Left renal pelvis (tissue), 4 donors: ENCODE measurements at regions not wholly inside any gene's neighbourhood (a gene's known extent, or its start where the extent isn't known, plus 50 kb on each side); places are given as distances from the start of the nearest gene placed in this dataset.
"Not testable (repeated sequence)": the region's sequence is repeated elsewhere in the genome, so short reads cannot be mapped to it uniquely, and the experiment has no call there.

ENCODE experiments used
- DNase-seq, 4 donors: peaks; one replicate each; pipeline ENCODE4 v3.0.0-alpha.2; 2013; ENCODE audit warnings: low read depth in 4 of 4, low spot score in 3 of 4

- not testable (repeated sequence) for DNase-seq
Measured at GRCh38 chr6:153442749-153443148, 311.7 kb upstream of the RGS17 start.

- no peak for DNase-seq
Measured at GRCh38 chr6:153442096-153442495, 311.0 kb upstream of the RGS17 start.

GRCh38 chr6:153437193-153437592 is 306.1 kb upstream of the RGS17 start:
- DNase-seq = no peak

- no peak for DNase-seq
Measured at GRCh38 chr6:153436351-153436750, 305.3 kb upstream of the RGS17 start.

GRCh38 chr6:153435787-153436186 is 304.7 kb upstream of the RGS17 start:
- DNase-seq = no peak

- DNase-seq = no peak
Measured at GRCh38 chr6:153425536-153425935, 294.5 kb upstream of the RGS17 start.

GRCh38 chr6:153424719-153425400 is 293.8 kb upstream of the RGS17 start:
- no peak for DNase-seq

- DNase-seq = no peak
Measured at GRCh38 chr6:153412519-153412918, 281.4 kb upstream of the RGS17 start.

- DNase-seq = no peak
Measured at GRCh38 chr6:153411070-153411648, 280.1 kb upstream of the RGS17 start.

GRCh38 chr6:153405931-153406330 is 274.8 kb upstream of the RGS17 start:
- no peak for DNase-seq

GRCh38 chr6:153401751-153402150 is 270.7 kb upstream of the RGS17 start:
- no peak for DNase-seq

- no peak for DNase-seq
Measured at GRCh38 chr6:153392156-153392555, 261.1 kb upstream of the RGS17 start.

GRCh38 chr6:153373869-153374268 is 242.8 kb upstream of the RGS17 start:
- DNase-seq = no peak

- no peak for DNase-seq
Measured at GRCh38 chr6:153368131-153368530, 237.0 kb upstream of the RGS17 start.

GRCh38 chr6:153367021-153367420 is 235.9 kb upstream of the RGS17 start:
- DNase-seq = peak in 1 of 4 donors; percentile 19

GRCh38 chr6:153357391-153357790 is 226.3 kb upstream of the RGS17 start:
- no peak for DNase-seq

GRCh38 chr6:153340568-153340967 is 209.5 kb upstream of the RGS17 start:
- no peak for DNase-seq

- DNase-seq = no peak
Measured at GRCh38 chr6:153334121-153334520, 203.0 kb upstream of the RGS17 start.

GRCh38 chr6:153331221-153331620 is 200.1 kb upstream of the RGS17 start:
- not testable (repeated sequence) for DNase-seq

- no peak for DNase-seq
Measured at GRCh38 chr6:153328194-153328593, 197.1 kb upstream of the RGS17 start.

GRCh38 chr6:153325661-153326060 is 194.6 kb upstream of the RGS17 start:
- no peak for DNase-seq

GRCh38 chr6:153312634-153313033 is 181.6 kb upstream of the RGS17 start:
- DNase-seq = peak; percentile 3 to 19 (median 11)

- no peak for DNase-seq
Measured at GRCh38 chr6:153309651-153310050, 178.6 kb upstream of the RGS17 start.
